Muscle of back (tissue), 3 donors: ENCODE measurements at regions not wholly inside any gene's neighbourhood (a gene's known extent, or its start where the extent isn't known, plus 50 kb on each side); places are given as distances from the start of the nearest gene placed in this dataset.
"Not testable (repeated sequence)": the region's sequence is repeated elsewhere in the genome, so short reads cannot be mapped to it uniquely, and the experiment has no call there.

ENCODE experiments used
- DNase-seq, 3 donors: peaks; one replicate each; pipeline versions ENCODE4 v3.0.0 to v3.0.0-alpha.2; 2013

- DNase-seq, result peak in 1 of 3 donors; percentile 9
These were observed 448.4 kb downstream of the RAPGEF2 start for GRCh38 chr4:159551281-159551680.

- no peak for DNase-seq
These were observed 450.3 kb downstream of the RAPGEF2 start for GRCh38 chr4:159552979-159553768.

DNA sequence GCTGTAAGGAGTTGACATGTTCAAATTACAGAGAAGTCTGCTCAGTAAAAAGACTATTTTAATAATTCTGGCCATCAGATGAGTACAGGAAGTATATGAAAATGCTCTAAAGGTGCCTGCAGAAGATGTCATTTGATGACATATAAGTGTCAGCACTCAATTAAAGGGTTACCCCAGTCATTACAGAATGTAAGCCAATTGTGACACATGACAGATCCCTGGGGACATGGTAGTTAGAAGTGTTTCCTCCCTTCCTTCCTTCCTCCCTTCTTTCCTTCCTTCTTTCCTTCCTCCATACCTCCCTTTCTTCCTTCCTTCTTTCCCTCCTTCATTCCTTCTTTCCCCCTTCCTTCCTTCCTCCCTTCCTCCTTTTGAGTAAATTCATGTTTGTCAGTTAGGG, 453.0 kb downstream of the RAPGEF2 start:
- no peak for DNase-seq

DNA sequence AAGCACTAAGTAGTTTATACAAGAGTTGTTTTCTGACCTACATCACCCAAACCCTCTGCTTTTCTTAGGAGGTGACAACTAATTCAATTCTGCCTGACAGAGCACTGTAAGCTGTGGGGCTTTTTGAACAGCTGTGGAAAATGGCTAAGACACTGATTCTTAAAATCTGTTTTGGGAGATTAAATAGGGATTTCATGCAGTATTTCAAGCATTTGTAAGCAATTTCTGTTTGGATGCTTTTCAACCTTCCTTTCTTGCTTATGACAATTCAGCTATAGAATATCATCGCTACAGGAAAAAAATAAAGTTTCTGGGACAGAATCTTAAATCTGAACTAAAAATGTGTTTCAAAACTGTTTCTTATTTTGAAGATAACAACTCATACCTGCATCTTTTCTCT, 459.5 kb downstream of the RAPGEF2 start:
- peak; percentile 40 to 71 (median 65) for DNase-seq

DNA sequence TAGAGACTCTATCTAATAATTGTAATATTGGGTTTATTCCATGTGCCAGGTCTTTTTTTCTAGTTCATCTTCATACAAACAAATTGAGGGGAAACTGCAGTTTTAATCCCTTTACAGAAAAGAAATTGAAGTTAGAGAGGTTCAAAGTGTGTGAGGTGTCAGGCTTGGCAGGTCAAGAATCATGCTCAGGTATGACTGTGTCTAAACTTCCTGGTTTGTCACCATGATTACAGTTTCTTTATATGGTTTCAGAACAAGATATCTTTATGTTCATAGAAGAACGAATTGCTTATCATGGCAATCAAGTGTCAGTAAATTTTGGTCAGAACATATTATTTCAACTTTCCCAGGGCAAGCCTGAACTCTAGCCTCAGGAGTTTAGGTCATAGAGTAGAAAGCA, 460.4 kb downstream of the RAPGEF2 start:
- no peak for DNase-seq

- no peak for DNase-seq
These were observed 461.7 kb downstream of the RAPGEF2 start for GRCh38 chr4:159564615-159565014.

DNA sequence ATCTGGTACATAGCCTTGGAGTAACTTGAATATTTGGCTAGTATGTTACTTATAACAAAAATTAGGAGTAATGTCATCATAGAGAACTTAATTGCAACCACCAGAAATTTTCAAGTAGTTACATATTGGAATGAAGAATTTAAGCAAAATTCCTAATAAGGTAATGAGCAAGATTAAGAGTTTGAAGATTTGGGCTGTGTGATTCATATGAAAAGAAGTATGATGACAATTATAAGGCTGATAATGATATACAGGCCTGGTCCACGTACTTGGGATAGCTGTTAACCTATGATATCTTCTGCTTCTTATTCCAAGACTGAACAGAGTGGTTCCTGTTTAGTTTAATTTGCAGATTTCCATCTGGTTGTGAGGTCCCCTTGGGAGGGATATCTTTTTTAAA, 463.9 kb downstream of the RAPGEF2 start:
- peak in 1 of 3 donors; percentile 11 for DNase-seq

- DNase-seq, result no peak
These were observed 474.4 kb downstream of the RAPGEF2 start for GRCh38 chr4:159577241-159577640.

- DNase-seq, result no peak
These were observed 479.8 kb downstream of the RAPGEF2 start for GRCh38 chr4:159582685-159583084.

DNA sequence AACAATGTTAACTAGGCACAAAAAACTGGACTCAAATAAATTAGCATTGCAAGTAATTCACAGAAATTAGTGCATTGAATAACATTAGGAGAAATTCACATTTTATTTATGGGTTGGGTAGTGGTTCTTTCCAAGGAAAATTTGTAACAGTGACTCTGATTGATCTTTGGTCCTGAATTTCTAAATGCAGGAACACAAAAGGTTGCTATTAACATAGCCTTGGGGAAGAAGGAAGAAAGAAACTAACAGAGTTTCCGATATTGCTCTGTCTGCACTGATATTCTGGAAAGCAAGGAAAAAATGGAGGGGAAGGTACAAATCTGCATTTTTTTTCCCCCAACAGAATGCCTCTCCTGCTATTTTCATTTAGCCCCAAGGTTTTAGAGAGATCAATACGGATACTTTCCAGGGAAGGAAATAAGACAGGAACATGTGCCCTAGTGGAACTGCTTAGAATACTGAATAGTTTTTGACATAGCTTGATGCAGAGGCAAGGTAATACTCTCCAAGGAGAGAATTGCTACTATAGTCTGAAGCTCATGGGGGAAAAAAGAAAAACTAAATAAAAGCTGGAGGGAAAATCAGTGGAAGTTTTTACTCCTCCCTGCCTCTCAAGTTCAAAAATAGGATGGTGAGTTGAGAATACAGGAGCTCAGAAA, 490.1 kb downstream of the RAPGEF2 start:
- DNase-seq, result no peak

- DNase-seq, result no peak
These were observed 490.8 kb downstream of the RAPGEF2 start for GRCh38 chr4:159593681-159594080.

GRCh38 chr4:159594576-159594975, 491.7 kb downstream of the RAPGEF2 start:
- no peak for DNase-seq

GRCh38 chr4:159595101-159595500, 492.2 kb downstream of the RAPGEF2 start:
- not testable (repeated sequence) for DNase-seq

DNA sequence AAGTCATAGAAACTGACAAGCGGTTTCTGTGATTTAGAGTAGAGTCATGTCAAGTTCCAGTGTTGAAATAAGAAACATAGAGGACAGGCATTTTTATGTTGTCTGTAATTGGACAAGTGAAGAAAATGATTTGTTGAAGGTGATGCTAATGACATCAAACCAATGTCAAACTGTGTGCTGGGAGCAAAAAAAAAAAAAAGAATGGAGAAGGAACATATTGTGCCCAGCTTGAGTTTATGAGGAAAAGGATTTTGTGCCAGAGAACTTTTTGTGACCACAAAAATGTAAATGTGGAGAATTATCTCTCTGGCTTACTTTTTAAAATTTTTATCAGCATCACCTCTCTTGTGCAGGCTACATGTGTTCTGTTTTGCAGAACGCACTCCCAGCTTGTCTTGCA, 495.7 kb downstream of the RAPGEF2 start:
- DNase-seq, result no peak

GRCh38 chr4:159600061-159600460, 497.2 kb downstream of the RAPGEF2 start:
- DNase-seq, result no peak

GRCh38 chr4:159604781-159605180, 501.9 kb downstream of the RAPGEF2 start:
- DNase-seq, result no peak

- no peak for DNase-seq
These were observed 504.0 kb downstream of the RAPGEF2 start for GRCh38 chr4:159606835-159607234.

GRCh38 chr4:159607809-159608208, 504.9 kb downstream of the RAPGEF2 start:
- DNase-seq, result no peak

DNA sequence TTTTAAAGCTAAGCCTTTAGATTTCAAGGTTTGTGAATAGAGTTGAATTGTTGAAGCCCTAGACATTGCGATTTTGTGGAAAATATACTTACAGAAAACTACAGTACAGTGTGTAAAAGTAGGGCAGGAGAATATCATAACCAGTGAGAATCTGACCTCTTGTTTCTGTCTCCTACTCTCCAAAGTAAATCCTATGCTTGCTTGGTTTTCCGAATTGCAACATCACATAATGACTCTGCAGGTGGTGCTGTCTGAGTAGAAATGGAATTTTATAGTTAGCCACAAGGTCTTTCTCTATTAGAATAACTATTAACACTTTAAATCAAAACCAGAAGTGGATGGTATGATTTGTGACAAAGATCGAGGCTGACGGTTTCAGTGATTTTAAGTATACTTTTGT, 505.6 kb downstream of the RAPGEF2 start:
- no peak for DNase-seq

DNA sequence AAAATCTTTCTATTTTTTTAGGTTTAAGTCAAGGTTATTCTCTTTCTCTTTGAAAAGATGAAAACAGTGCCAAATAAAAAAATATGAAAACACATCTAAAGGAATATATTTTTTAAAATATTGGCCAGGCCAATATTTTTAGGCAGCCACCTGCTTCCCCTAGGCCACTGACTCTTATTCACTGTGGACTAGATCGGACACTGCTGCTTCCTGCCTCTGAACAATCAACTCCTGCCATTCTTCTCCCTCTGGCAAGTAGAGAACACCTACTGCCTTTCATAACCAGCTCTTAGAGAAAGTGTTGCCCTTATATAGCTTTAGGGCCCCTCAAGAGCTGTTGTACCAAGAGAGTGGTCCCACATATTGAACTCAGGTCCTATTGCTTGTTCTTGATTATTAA, 529.2 kb downstream of the RAPGEF2 start:
- DNase-seq, result no peak

- DNase-seq, result no peak
These were observed 536.9 kb downstream of the RAPGEF2 start for GRCh38 chr4:159639671-159640323.

DNA sequence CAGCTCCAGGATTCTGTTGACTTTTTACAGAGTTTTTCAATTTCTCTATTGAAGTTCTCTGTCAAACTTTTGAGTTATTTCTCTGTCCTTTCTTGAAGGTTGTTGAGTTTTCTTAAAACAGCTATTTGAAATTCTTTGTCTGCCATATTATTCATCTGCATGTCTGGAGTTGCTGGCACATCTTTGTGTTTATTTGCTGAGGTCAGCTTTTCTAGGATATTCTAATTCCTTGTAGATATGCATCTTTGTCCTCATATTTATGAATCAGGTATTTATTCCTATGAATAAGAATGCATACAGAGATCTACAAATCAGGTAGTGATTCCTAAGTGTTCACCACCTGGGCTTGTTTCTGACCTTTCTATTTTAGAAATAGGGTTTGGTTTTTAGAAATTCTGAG, 546.4 kb downstream of the RAPGEF2 start:
- DNase-seq, result no peak

DNA sequence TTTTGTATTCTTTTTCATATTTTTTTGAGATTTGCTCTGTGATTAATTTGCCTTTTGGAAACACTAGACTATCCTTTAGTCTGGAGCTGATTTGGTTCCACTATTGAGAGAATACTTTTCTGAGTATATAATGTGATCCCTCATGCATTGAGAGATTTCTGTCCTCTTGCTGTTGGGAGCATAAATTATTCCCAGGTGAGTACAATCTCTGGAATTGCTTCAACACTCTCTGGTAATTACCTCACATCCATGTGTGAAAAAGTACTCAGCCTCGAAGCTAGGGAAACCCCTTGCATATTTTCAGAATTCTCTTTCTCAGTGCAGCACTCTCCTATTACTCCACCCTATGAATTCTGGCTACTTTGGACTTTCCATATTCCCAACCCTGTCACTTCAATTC, 550.0 kb downstream of the RAPGEF2 start:
- DNase-seq, result no peak
